Liver (tissue), 8 donors: ENCODE measurements at regions not wholly inside any gene's neighbourhood (a gene's known extent, or its start where the extent isn't known, plus 50 kb on each side); places are given as distances from the start of the nearest gene placed in this dataset.

ENCODE experiments used
- DNase-seq: peaks from one replicate; pipeline ENCODE4 v3.0.0-alpha.2; 2017; ENCODE audit warnings: low spot score
- H3K27ac ChIP-seq, 2 donors: one replicate each; pipeline ENCODE4 v1.7.0; 2013; ENCODE audit warnings: inconsistent platforms in 2 of 2, low read length in 2 of 2, control low read depth in 1 of 2, low read depth in 1 of 2, mild to moderate bottlenecking in 1 of 2
- H3K27me3 ChIP-seq, 4 donors: one replicate each; pipeline versions ENCODE4 v1.6.1 to v1.7.0; 2013; ENCODE audit warnings: low read length in 3 of 4, inconsistent platforms in 1 of 4, mild to moderate bottlenecking in 1 of 4, moderate library complexity in 1 of 4; ENCODE audit not compliant: control insufficient read depth in 4 of 4, insufficient read depth in 4 of 4
- H3K36me3 ChIP-seq, 4 donors: one replicate each; pipeline versions ENCODE4 v1.6.1 to v1.7.0; 2013; ENCODE audit warnings: low read length in 3 of 4, mild to moderate bottlenecking in 3 of 4, low read depth in 1 of 4, moderate library complexity in 1 of 4; ENCODE audit not compliant: control insufficient read depth in 4 of 4, insufficient read depth in 3 of 4
- H3K4me1 ChIP-seq, 4 donors: one replicate each; pipeline versions ENCODE4 v1.6.1 to v1.7.0; 2013; ENCODE audit warnings: low read length in 3 of 4, mild to moderate bottlenecking in 3 of 4, moderate library complexity in 1 of 4; ENCODE audit not compliant: control insufficient read depth in 4 of 4, insufficient read depth in 4 of 4
- H3K4me3 ChIP-seq, 3 donors: one replicate each; pipeline versions ENCODE4 v1.6.1 to v1.7.0; 2013; ENCODE audit warnings: low read length in 3 of 3, control low read depth in 1 of 3, low read depth in 1 of 3, mild to moderate bottlenecking in 1 of 3
- H3K9ac ChIP-seq, 2 donors: one replicate each; pipeline ENCODE4 v1.7.0; 2013; ENCODE audit warnings: low read length in 2 of 2, mild to moderate bottlenecking in 2 of 2, moderate library complexity in 2 of 2, control low read depth in 1 of 2, low read depth in 1 of 2
- H3K9me3 ChIP-seq, 4 donors: one replicate each; pipeline versions ENCODE4 v1.6.1 to v1.7.0; 2013; ENCODE audit warnings: low read length in 3 of 4; ENCODE audit not compliant: control insufficient read depth in 4 of 4
- FOXA2 ChIP-seq: IDR thresholded peaks from 2 replicates; pipeline ENCODE4 v1.6.1; 2016; ENCODE audit warnings: antibody characterized with exemption
- GABPA ChIP-seq, 2 donors: IDR thresholded peaks in 1 of 2; conservative IDR thresholded peaks in 1 of 2; 2 replicates each; pipeline ENCODE4 v1.6.1; 2016; ENCODE audit warnings: antibody characterized with exemption in 2 of 2, mild to moderate bottlenecking in 1 of 2, moderate library complexity in 1 of 2
- HNF4A ChIP-seq, 2 donors: conservative IDR thresholded peaks; 2 replicates each; pipeline ENCODE4 v1.6.1; 2016; ENCODE audit warnings: antibody characterized with exemption in 2 of 2, mild to moderate bottlenecking in 2 of 2
- HNF4G ChIP-seq: IDR thresholded peaks from 2 replicates; pipeline ENCODE4 v1.6.1; 2016; ENCODE audit warnings: antibody characterized with exemption
- JUND ChIP-seq, 2 donors: IDR thresholded peaks; 2 replicates each; pipeline ENCODE4 v1.6.1; 2016; ENCODE audit warnings: antibody characterized with exemption in 2 of 2
- NR2F2 ChIP-seq: IDR thresholded peaks from 2 replicates; pipeline ENCODE4 v1.6.1; 2016; ENCODE audit warnings: antibody characterized with exemption
- RAD21 ChIP-seq, 2 donors: IDR thresholded peaks; 2 replicates each; pipeline ENCODE4 v1.6.1; 2016; ENCODE audit warnings: antibody characterized with exemption in 2 of 2, mild to moderate bottlenecking in 2 of 2
- RXRA ChIP-seq, 2 donors: IDR thresholded peaks; 2 replicates each; pipeline ENCODE4 v1.6.1; 2017 to 2018; ENCODE audit warnings: antibody characterized with exemption in 2 of 2, mild to moderate bottlenecking in 1 of 2
- SP1 ChIP-seq: IDR thresholded peaks from 2 replicates; pipeline ENCODE4 v1.6.1; 2018; ENCODE audit warnings: antibody characterized with exemption, mild to moderate bottlenecking
- TAF1 ChIP-seq: conservative IDR thresholded peaks from 2 replicates; pipeline ENCODE4 v1.6.1; 2016; ENCODE audit warnings: antibody characterized with exemption, mild to moderate bottlenecking
- YY1 ChIP-seq: IDR thresholded peaks from 2 replicates; pipeline ENCODE4 v1.6.1; 2016; ENCODE audit warnings: antibody characterized with exemption, mild to moderate bottlenecking
- WGBS: extraction: QIAGEN DNeasy Blood & Tissue Kit; methylation state at CpG from one replicate; pipeline ENCODE4 v1.1.7; 2013; 5-methylcytosine and 5-hydroxymethylcytosine counted together
- TF ChIP-seq, protein P1 (sequence below): IDR thresholded peaks from 2 replicates; pipeline ENCODE4 v1.6.1; 2016; ENCODE audit warnings: antibody characterized with exemption
- TF ChIP-seq, protein P2 (sequence below): IDR thresholded peaks from 2 replicates; pipeline ENCODE4 v1.6.1; 2016; ENCODE audit warnings: antibody characterized with exemption
- TF ChIP-seq, protein P3 (sequence below): IDR thresholded peaks from 2 replicates; pipeline ENCODE4 v1.6.1; 2016; ENCODE audit warnings: antibody characterized with exemption
- TF ChIP-seq, protein P4 (sequence below): IDR thresholded peaks from 2 replicates; pipeline ENCODE4 v1.6.1; 2016; ENCODE audit warnings: antibody characterized with exemption, mild to moderate bottlenecking
- TF ChIP-seq, protein P5 (sequence below): fragments of 150-350 bp; IDR thresholded peaks from 2 replicates; pipeline ENCODE4 v1.5.1; 2017; ENCODE audit warnings: improper control_type of control experiment, low read depth, low read length; ENCODE audit not compliant: missing input control
- donor health status: healthy.
- donor health status: healthy.
- donor health status: healthy.
- donor health status: healthy.
- donor health status: healthy.

DNA sequence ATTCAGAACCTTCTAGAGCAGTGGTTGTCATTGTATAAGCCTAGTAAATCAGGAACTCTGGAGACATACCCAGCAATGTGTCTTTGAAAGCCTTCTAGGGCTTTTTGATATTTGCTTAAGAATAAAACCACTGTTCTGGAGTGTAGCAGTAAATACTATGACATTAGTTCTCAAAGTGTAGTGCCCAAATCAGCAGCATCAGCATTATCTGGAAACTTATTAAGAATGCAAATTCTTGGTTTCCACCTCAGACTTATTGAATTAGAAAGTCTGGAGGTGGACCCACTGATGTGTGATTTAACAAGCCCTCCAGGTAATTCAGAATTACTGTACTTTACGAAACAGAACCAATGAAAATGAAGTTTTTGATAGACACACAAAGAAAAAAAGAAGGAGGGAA lies 509.7 kb downstream of the SUCLG1 start:
- 80% methylated on average over 1 of the region's 1 CpG for WGBS
- no peak for TF ChIP-seq SP1
- no peak overlapping the region for H3K9ac ChIP-seq
- no peaks in the 10 kb centered on the region for H3K27me3 ChIP-seq
- no peaks in the 10 kb centered on the region for H3K36me3 ChIP-seq
- H3K4me3 ChIP-seq = no peak overlapping the region
- DNase-seq = no peak
- H3K4me1 ChIP-seq = no peaks in the 10 kb centered on the region
- no peaks in the 10 kb centered on the region for H3K9me3 ChIP-seq
- no peak overlapping the region for H3K27ac ChIP-seq

DNA sequence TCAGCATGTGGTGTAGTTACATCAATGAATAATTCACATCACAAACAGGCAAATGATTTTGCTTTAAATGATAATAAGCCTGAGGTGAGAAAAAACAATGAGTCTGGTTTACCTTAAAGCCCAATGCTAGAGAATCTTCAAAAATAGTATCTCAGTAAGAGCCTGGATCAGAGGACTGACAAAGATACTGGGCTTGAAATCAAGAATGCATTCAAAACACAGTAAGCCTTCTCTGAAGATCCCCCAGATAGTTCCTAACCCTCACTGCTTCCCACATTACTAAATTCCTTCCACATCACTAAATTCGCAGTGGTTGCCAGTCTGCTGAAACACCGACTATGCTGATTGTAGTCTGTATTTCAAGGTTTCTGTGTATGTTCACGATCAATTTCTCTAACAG lies 514.9 kb downstream of the SUCLG1 start:
- Histone ChIP-seq H3K4me3 (no peak overlapping the region), H3K9me3 (no peaks in the 10 kb centered on the region), H3K9ac (no peak overlapping the region), H3K4me1 (no peaks in the 10 kb centered on the region), H3K36me3 (no peaks in the 10 kb centered on the region), H3K27ac (no peak overlapping the region), H3K27me3 (no peaks in the 10 kb centered on the region)
- TF ChIP-seq, protein P1, sequence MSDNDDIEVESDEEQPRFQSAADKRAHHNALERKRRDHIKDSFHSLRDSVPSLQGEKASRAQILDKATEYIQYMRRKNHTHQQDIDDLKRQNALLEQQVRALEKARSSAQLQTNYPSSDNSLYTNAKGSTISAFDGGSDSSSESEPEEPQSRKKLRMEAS = no peak
- no peak for TF ChIP-seq HNF4A (conservative IDR thresholded peaks at IDR 0.05)
- TF ChIP-seq GABPA (IDR thresholded peaks at IDR 0.05 in 1 of 2, conservative IDR thresholded peaks at IDR 0.05 in 1 of 2) = no peak
- TF ChIP-seq RAD21 (IDR thresholded peaks at IDR 0.05) = no peak
- no peak for TF ChIP-seq JUND (IDR thresholded peaks at IDR 0.05)
- TF ChIP-seq, protein P2, sequence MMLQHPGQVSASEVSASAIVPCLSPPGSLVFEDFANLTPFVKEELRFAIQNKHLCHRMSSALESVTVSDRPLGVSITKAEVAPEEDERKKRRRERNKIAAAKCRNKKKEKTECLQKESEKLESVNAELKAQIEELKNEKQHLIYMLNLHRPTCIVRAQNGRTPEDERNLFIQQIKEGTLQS = no peak
- TF ChIP-seq, protein P3, sequence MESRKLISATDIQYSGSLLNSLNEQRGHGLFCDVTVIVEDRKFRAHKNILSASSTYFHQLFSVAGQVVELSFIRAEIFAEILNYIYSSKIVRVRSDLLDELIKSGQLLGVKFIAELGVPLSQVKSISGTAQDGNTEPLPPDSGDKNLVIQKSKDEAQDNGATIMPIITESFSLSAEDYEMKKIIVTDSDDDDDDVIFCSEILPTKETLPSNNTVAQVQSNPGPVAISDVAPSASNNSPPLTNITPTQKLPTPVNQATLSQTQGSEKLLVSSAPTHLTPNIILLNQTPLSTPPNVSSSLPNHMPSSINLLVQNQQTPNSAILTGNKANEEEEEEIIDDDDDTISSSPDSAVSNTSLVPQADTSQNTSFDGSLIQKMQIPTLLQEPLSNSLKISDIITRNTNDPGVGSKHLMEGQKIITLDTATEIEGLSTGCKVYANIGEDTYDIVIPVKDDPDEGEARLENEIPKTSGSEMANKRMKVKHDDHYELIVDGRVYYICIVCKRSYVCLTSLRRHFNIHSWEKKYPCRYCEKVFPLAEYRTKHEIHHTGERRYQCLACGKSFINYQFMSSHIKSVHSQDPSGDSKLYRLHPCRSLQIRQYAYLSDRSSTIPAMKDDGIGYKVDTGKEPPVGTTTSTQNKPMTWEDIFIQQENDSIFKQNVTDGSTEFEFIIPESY = no peak
- TF ChIP-seq, protein P4, sequence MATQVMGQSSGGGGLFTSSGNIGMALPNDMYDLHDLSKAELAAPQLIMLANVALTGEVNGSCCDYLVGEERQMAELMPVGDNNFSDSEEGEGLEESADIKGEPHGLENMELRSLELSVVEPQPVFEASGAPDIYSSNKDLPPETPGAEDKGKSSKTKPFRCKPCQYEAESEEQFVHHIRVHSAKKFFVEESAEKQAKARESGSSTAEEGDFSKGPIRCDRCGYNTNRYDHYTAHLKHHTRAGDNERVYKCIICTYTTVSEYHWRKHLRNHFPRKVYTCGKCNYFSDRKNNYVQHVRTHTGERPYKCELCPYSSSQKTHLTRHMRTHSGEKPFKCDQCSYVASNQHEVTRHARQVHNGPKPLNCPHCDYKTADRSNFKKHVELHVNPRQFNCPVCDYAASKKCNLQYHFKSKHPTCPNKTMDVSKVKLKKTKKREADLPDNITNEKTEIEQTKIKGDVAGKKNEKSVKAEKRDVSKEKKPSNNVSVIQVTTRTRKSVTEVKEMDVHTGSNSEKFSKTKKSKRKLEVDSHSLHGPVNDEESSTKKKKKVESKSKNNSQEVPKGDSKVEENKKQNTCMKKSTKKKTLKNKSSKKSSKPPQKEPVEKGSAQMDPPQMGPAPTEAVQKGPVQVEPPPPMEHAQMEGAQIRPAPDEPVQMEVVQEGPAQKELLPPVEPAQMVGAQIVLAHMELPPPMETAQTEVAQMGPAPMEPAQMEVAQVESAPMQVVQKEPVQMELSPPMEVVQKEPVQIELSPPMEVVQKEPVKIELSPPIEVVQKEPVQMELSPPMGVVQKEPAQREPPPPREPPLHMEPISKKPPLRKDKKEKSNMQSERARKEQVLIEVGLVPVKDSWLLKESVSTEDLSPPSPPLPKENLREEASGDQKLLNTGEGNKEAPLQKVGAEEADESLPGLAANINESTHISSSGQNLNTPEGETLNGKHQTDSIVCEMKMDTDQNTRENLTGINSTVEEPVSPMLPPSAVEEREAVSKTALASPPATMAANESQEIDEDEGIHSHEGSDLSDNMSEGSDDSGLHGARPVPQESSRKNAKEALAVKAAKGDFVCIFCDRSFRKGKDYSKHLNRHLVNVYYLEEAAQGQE = no peak
- TF ChIP-seq FOXA2 = no peak
- TF ChIP-seq RXRA (IDR thresholded peaks at IDR 0.05) = no peak
- TF ChIP-seq, protein P5, sequence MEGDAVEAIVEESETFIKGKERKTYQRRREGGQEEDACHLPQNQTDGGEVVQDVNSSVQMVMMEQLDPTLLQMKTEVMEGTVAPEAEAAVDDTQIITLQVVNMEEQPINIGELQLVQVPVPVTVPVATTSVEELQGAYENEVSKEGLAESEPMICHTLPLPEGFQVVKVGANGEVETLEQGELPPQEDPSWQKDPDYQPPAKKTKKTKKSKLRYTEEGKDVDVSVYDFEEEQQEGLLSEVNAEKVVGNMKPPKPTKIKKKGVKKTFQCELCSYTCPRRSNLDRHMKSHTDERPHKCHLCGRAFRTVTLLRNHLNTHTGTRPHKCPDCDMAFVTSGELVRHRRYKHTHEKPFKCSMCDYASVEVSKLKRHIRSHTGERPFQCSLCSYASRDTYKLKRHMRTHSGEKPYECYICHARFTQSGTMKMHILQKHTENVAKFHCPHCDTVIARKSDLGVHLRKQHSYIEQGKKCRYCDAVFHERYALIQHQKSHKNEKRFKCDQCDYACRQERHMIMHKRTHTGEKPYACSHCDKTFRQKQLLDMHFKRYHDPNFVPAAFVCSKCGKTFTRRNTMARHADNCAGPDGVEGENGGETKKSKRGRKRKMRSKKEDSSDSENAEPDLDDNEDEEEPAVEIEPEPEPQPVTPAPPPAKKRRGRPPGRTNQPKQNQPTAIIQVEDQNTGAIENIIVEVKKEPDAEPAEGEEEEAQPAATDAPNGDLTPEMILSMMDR = no peak
- TF ChIP-seq YY1 = no peak
- no peak for TF ChIP-seq TAF1
- TF ChIP-seq NR2F2 = no peak
- no peak for TF ChIP-seq HNF4G
- no peak for DNase-seq
- WGBS = 79% methylated on average over 3 of the region's 3 CpGs
